ENCODE measurements at regions not wholly inside any gene's neighbourhood (a gene's known extent, or its start where the extent isn't known, plus 50 kb on each side); places are given as distances from the start of the nearest gene placed in this dataset.

- TF ChIP-seq CTCF (conservative IDR thresholded peaks at IDR 0.05; ENCODE audit: low read depth, low read length) = no peak
- TF ChIP-seq EZH2 (IDR thresholded peaks at IDR 0.05; ENCODE audit: borderline replicate concordance, low read depth, low read length, poor library complexity, severe bottlenecking) = no peak
Measured at GRCh38 chr4:125115476-125115875, 199.3 kb upstream of the FAT4 start.

All from A673 (cell line).